ENCODE measurements at regions not wholly inside any gene's neighbourhood (a gene's known extent, or its start where the extent isn't known, plus 50 kb on each side); places are given as distances from the start of the nearest gene placed in this dataset.
"Not testable (repeated sequence)": the region's sequence is repeated elsewhere in the genome, so short reads cannot be mapped to it uniquely, and the experiment has no call there.

DNA sequence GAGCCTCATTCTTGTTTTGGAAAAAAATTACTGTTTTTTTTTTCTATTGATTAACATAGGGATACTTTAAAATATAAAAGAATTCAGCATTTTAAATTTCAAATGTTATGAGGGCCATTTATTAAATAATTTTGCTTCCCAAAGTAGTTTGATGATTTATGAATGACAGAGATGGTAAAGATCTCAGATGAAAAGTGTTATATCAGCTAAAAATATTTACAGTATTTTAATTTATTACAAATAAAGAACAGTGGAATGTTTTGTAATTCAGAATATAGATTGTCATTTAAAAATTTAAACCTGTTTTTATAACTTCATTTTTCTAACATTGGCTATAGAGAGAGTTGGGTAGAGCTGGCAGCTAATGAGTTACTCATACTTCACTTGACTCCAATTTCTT lies 256.0 kb downstream of the TPBG start:
- no peaks in the 10 kb centered on the region for H3K79me1 ChIP-seq (replicated peaks; ENCODE audit: low read length, poor library complexity, severe bottlenecking)
- H3K4ac ChIP-seq (ENCODE audit: low read depth in 1 of 2, low read length in 2 of 2), result no peak overlapping the region
- H2BK5ac ChIP-seq (ENCODE audit: low read depth, low read length, poor library complexity, severe bottlenecking), result no peak overlapping the region
- H3K4me1 ChIP-seq (ENCODE audit: control insufficient read depth, insufficient read depth, low read depth, low read length), result peaks cover 2% of the 10 kb centered on the region
- H3K23ac ChIP-seq (ENCODE audit: low read length in 2 of 2), result no peak overlapping the region
- H3K27ac ChIP-seq (ENCODE audit: low read length, poor library complexity, severe bottlenecking), result no peak overlapping the region
- H3K9me3 ChIP-seq (ENCODE audit: control insufficient read depth, low read length), result no peaks in the 10 kb centered on the region
- no peak overlapping the region for H2BK120ac ChIP-seq (ENCODE audit: low read depth, low read length)
- H2BK15ac ChIP-seq (ENCODE audit: low read depth, poor library complexity, severe bottlenecking), result no peak overlapping the region
- no peaks in the 10 kb centered on the region for H3K27me3 ChIP-seq (ENCODE audit: control insufficient read depth in 1 of 2, insufficient read depth in 1 of 2, low read length in 2 of 2)
- H3K9ac ChIP-seq (ENCODE audit: low read length), result no peak overlapping the region
- H2BK12ac ChIP-seq (ENCODE audit: low read length in 2 of 2), result no peak overlapping the region
- H3K14ac ChIP-seq (ENCODE audit: low read length in 2 of 2), result no peak overlapping the region
- no peak overlapping the region for H3K18ac ChIP-seq (ENCODE audit: low read depth in 1 of 2, low read length in 2 of 2)
- no peak overlapping the region for H3K4me2 ChIP-seq (ENCODE audit: low read length, poor library complexity, severe bottlenecking)
- H4K91ac ChIP-seq (ENCODE audit: low read length), result no peak overlapping the region
- no peak overlapping the region for H2AFZ ChIP-seq (ENCODE audit: low read depth, low read length)
- H2AK5ac ChIP-seq (ENCODE audit: low read length, severe bottlenecking), result no peak overlapping the region
- no peak overlapping the region for H4K8ac ChIP-seq (ENCODE audit: low read length)
- H3K36me3 ChIP-seq (ENCODE audit: control insufficient read depth in 1 of 2, insufficient read depth in 2 of 2, low read depth in 1 of 2, low read length in 2 of 2), result no peaks in the 10 kb centered on the region
- no peak for DNase-seq
- no peak overlapping the region for H3K4me3 ChIP-seq (ENCODE audit: insufficient read depth in 1 of 2, low read depth in 1 of 2, low read length in 2 of 2)

DNA sequence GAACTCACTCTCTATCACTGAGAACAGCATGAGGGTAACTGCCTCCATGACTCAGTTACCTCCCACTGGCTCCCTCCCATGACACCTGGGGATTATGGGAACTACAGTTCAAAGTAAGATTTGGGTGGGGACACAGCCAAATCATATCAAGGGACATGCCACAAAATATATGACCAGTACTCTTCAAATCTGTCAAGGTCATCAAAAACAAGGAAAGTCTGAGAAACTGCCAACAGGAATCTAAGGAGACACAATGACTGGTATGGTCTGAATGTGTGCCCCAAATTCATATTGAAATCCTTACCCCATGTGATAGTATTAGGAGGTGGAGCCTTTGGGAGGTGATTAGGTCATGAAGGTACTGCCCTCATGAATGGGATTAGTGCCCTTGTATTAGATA lies 258.8 kb downstream of the TPBG start:
- Histone ChIP-seq H2BK15ac (ENCODE audit: low read depth, poor library complexity, severe bottlenecking) (no peak overlapping the region), H3K9me3 (ENCODE audit: control insufficient read depth, low read length) (no peaks in the 10 kb centered on the region), H3K18ac (ENCODE audit: low read depth in 1 of 2, low read length in 2 of 2) (no peak overlapping the region), H4K8ac (ENCODE audit: low read length) (no peak overlapping the region), H3K36me3 (ENCODE audit: control insufficient read depth in 1 of 2, insufficient read depth in 2 of 2, low read depth in 1 of 2, low read length in 2 of 2) (no peaks in the 10 kb centered on the region), H3K4ac (ENCODE audit: low read depth in 1 of 2, low read length in 2 of 2) (no peak overlapping the region), H2AK5ac (ENCODE audit: low read length, severe bottlenecking) (no peak overlapping the region), H3K4me2 (ENCODE audit: low read length, poor library complexity, severe bottlenecking) (no peak overlapping the region), H2BK120ac (ENCODE audit: low read depth, low read length) (no peak overlapping the region), H3K23ac (ENCODE audit: low read length in 2 of 2) (no peak overlapping the region), H2AFZ (ENCODE audit: low read depth, low read length) (no peak overlapping the region), H3K4me1 (ENCODE audit: control insufficient read depth, insufficient read depth, low read depth, low read length) (no peaks in the 10 kb centered on the region), H3K27me3 (ENCODE audit: control insufficient read depth in 1 of 2, insufficient read depth in 1 of 2, low read length in 2 of 2) (no peaks in the 10 kb centered on the region), H3K14ac (ENCODE audit: low read length in 2 of 2) (no peak overlapping the region), H2BK5ac (ENCODE audit: low read depth, low read length, poor library complexity, severe bottlenecking) (no peak overlapping the region), H3K4me3 (ENCODE audit: insufficient read depth in 1 of 2, low read depth in 1 of 2, low read length in 2 of 2) (no peak overlapping the region), H2BK12ac (ENCODE audit: low read length in 2 of 2) (no peak overlapping the region), H3K27ac (ENCODE audit: low read length, poor library complexity, severe bottlenecking) (no peak overlapping the region), H3K9ac (ENCODE audit: low read length) (no peak overlapping the region), H3K79me1 (replicated peaks; ENCODE audit: low read length, poor library complexity, severe bottlenecking) (no peaks in the 10 kb centered on the region), H4K91ac (ENCODE audit: low read length) (no peak overlapping the region)
- no peak for DNase-seq

DNA sequence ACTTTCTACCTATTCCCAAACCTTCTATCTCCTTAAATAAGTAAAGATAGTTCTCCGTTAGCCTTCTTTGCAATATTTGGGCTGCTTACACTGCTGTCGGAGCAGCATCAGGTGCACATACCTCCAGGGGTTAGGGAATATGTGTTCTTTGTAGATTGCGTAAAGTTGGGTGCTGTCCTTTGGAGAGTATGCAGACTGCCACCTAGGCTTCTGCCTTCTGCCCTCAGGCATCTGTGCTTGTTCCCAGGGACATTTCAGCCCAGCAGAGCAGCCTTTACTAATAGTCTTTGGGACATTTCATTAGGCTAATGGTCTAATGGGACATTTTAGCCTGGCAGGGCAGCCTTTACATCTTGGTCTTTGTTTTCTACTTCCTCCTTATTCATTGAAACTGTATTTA lies 260.6 kb downstream of the TPBG start:
- H3K27me3 ChIP-seq (ENCODE audit: control insufficient read depth in 1 of 2, insufficient read depth in 1 of 2, low read length in 2 of 2), result no peaks in the 10 kb centered on the region
- H3K4ac ChIP-seq (ENCODE audit: low read depth in 1 of 2, low read length in 2 of 2), result no peak overlapping the region
- H2BK5ac ChIP-seq (ENCODE audit: low read depth, low read length, poor library complexity, severe bottlenecking), result no peak overlapping the region
- no peaks in the 10 kb centered on the region for H3K9me3 ChIP-seq (ENCODE audit: control insufficient read depth, low read length)
- H3K4me3 ChIP-seq (ENCODE audit: insufficient read depth in 1 of 2, low read depth in 1 of 2, low read length in 2 of 2), result no peak overlapping the region
- no peak overlapping the region for H2BK120ac ChIP-seq (ENCODE audit: low read depth, low read length)
- no peaks in the 10 kb centered on the region for H3K79me1 ChIP-seq (replicated peaks; ENCODE audit: low read length, poor library complexity, severe bottlenecking)
- no peak overlapping the region for H4K8ac ChIP-seq (ENCODE audit: low read length)
- H2BK12ac ChIP-seq (ENCODE audit: low read length in 2 of 2), result no peak overlapping the region
- H3K36me3 ChIP-seq (ENCODE audit: control insufficient read depth in 1 of 2, insufficient read depth in 2 of 2, low read depth in 1 of 2, low read length in 2 of 2), result no peaks in the 10 kb centered on the region
- H3K27ac ChIP-seq (ENCODE audit: low read length, poor library complexity, severe bottlenecking), result no peak overlapping the region
- no peak overlapping the region for H4K91ac ChIP-seq (ENCODE audit: low read length)
- 95% methylated on average over 3 of the region's 3 CpGs for WGBS
- no peak overlapping the region for H2AK5ac ChIP-seq (ENCODE audit: low read length, severe bottlenecking)
- no peak overlapping the region for H3K23ac ChIP-seq (ENCODE audit: low read length in 2 of 2)
- no peak overlapping the region for H2AFZ ChIP-seq (ENCODE audit: low read depth, low read length)
- DNase-seq, result no peak
- no peak overlapping the region for H3K18ac ChIP-seq (ENCODE audit: low read depth in 1 of 2, low read length in 2 of 2)
- H3K4me1 ChIP-seq (ENCODE audit: control insufficient read depth, insufficient read depth, low read depth, low read length), result no peaks in the 10 kb centered on the region
- no peak overlapping the region for H3K4me2 ChIP-seq (ENCODE audit: low read length, poor library complexity, severe bottlenecking)
- no peak overlapping the region for H3K9ac ChIP-seq (ENCODE audit: low read length)
- H2BK15ac ChIP-seq (ENCODE audit: low read depth, poor library complexity, severe bottlenecking), result no peak overlapping the region
- H3K14ac ChIP-seq (ENCODE audit: low read length in 2 of 2), result no peak overlapping the region

DNA sequence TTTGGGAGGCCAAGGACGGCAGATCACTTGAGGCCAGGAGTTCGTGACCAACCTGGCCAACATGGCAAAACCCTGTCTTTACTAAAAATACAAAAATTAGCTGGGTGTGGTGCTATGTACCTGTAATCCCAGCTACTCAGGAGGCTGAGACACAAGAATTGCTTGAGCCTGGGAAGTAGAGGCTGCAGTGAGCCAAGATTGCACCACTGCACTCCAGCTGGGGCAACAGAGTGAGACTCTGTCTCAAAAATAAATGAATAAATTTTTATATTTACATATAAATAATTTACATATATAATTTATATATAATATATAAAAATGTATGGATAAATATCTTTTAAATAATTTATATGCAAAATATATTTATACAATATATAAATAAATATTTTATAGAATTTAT lies 263.3 kb downstream of the TPBG start:
- not testable (repeated sequence) for H2AK5ac ChIP-seq (ENCODE audit: low read length, severe bottlenecking); H3K79me1 ChIP-seq (replicated peaks; ENCODE audit: low read length, poor library complexity, severe bottlenecking); H3K23ac ChIP-seq (ENCODE audit: low read length in 2 of 2); H3K4me3 ChIP-seq (ENCODE audit: insufficient read depth in 1 of 2, low read depth in 1 of 2, low read length in 2 of 2); H3K27ac ChIP-seq (ENCODE audit: low read length, poor library complexity, severe bottlenecking); H3K18ac ChIP-seq (ENCODE audit: low read depth in 1 of 2, low read length in 2 of 2); H3K27me3 ChIP-seq (ENCODE audit: control insufficient read depth in 1 of 2, insufficient read depth in 1 of 2, low read length in 2 of 2); H4K91ac ChIP-seq (ENCODE audit: low read length); H2AFZ ChIP-seq (ENCODE audit: low read depth, low read length); DNase-seq; H3K36me3 ChIP-seq (ENCODE audit: control insufficient read depth in 1 of 2, insufficient read depth in 2 of 2, low read depth in 1 of 2, low read length in 2 of 2); H2BK120ac ChIP-seq (ENCODE audit: low read depth, low read length); H2BK12ac ChIP-seq (ENCODE audit: low read length in 2 of 2); H3K4me2 ChIP-seq (ENCODE audit: low read length, poor library complexity, severe bottlenecking); H3K4ac ChIP-seq (ENCODE audit: low read depth in 1 of 2, low read length in 2 of 2); H3K9ac ChIP-seq (ENCODE audit: low read length); H3K9me3 ChIP-seq (ENCODE audit: control insufficient read depth, low read length); H2BK5ac ChIP-seq (ENCODE audit: low read depth, low read length, poor library complexity, severe bottlenecking); H3K4me1 ChIP-seq (ENCODE audit: control insufficient read depth, insufficient read depth, low read depth, low read length); H2BK15ac ChIP-seq (ENCODE audit: low read depth, poor library complexity, severe bottlenecking); H3K14ac ChIP-seq (ENCODE audit: low read length in 2 of 2); H4K8ac ChIP-seq (ENCODE audit: low read length)
- WGBS, result 100% methylated on average over 1 of the region's 2 CpGs

All from mesenchymal stem cell (in vitro differentiated cells and primary cell).